A673 (cell line): ENCODE measurements at regions not wholly inside any gene's neighbourhood (a gene's known extent, or its start where the extent isn't known, plus 50 kb on each side); places are given as distances from the start of the nearest gene placed in this dataset.

Source experiments
- BruUV-seq: library from RNA; stranded (reverse); fragments of 400-500 nt; replicated peaks from 2 replicates; lab custom pipeline; 2021; lab: Mats Ljungman, UMichigan
- CTCF ChIA-PET: fragments of 300-600 bp; sonication (Branson Sonifier 250); formaldehyde crosslinking; loops from one replicate; lab custom pipeline; 2022; ENCODE audit warnings: antibody characterized with exemption; lab: Charles Lee
- POLR2A ChIA-PET: fragments of 300-600 bp; sonication (Branson Sonifier 250); formaldehyde crosslinking; loops from one replicate; lab custom pipeline; 2022; ENCODE audit warnings: antibody characterized with exemption; ENCODE audit not compliant: low non-redundant PET; lab: Charles Lee
- DNase-seq: peaks from one replicate; pipeline ENCODE4 v3.0.0-alpha.2; 2015; ENCODE audit warnings: low spot score
- H3K27ac ChIP-seq: fragments of 200-600 bp; sonication (generic); 2 replicates; pipeline ENCODE4 v1.5.1; 2016; ENCODE audit warnings: mixed run types, low read depth, mild to moderate bottlenecking, mixed read lengths, antibody characterized with exemption, low read length; ENCODE audit not compliant: poor library complexity, severe bottlenecking
- H3K27me3 ChIP-seq: fragments of 200-600 bp; sonication (generic); replicated peaks from 2 replicates; pipeline ENCODE4 v1.6.1; 2017; ENCODE audit warnings: mixed run types, low read depth, mild to moderate bottlenecking, mixed read lengths, antibody characterized with exemption, low read length; ENCODE audit not compliant: insufficient read depth, poor library complexity
- H3K36me3 ChIP-seq: fragments of 200-600 bp; sonication (generic); 2 replicates; pipeline ENCODE4 v1.6.1; 2016; ENCODE audit warnings: mixed run types, mild to moderate bottlenecking, mixed read lengths, antibody characterized with exemption, low read length; ENCODE audit not compliant: insufficient read depth, poor library complexity, severe bottlenecking
- H3K4me1 ChIP-seq: fragments of 200-600 bp; sonication (generic); 2 replicates; pipeline ENCODE4 v1.6.1; 2017; ENCODE audit warnings: mixed run types, mild to moderate bottlenecking, mixed read lengths, antibody characterized with exemption, low read length; ENCODE audit not compliant: insufficient read depth, poor library complexity, severe bottlenecking
- H3K4me3 ChIP-seq: fragments of 200-600 bp; sonication (generic); 2 replicates; pipeline ENCODE4 v1.5.1; 2016; ENCODE audit warnings: low read depth, mixed run types, mild to moderate bottlenecking, mixed read lengths, low read length; ENCODE audit not compliant: poor library complexity, severe bottlenecking
- H3K9me3 ChIP-seq: fragments of 200-600 bp; sonication (generic); 2 replicates; pipeline ENCODE4 v1.6.1; 2016; ENCODE audit warnings: mixed run types, low read depth, mild to moderate bottlenecking, mixed read lengths, antibody characterized with exemption, low read length; ENCODE audit not compliant: poor library complexity, severe bottlenecking
- CTCF ChIP-seq: fragments of 300-800, 200-600 bp; sonication (generic); conservative IDR thresholded peaks from 2 replicates; pipeline ENCODE4 v1.5.1; 2017; ENCODE audit warnings: low read depth, mild to moderate bottlenecking, antibody characterized with exemption, low read length, moderate library complexity, mixed read lengths
- EZH2 ChIP-seq: fragments of 200-600 bp; sonication (generic); IDR thresholded peaks from 2 replicates; pipeline ENCODE4 v1.6.1; 2017; ENCODE audit warnings: borderline replicate concordance, low read depth, mild to moderate bottlenecking, mixed read lengths, antibody characterized with exemption, low read length; ENCODE audit not compliant: poor library complexity, severe bottlenecking
- intact Hi-C: fragments of 100-400 bp; cut with micrococcal nuclease; formaldehyde crosslinking; loops from one replicate; pipeline ENCODE4 v1.10.0; 2022; ENCODE audit not compliant: unreplicated experiment

GRCh38 chr2:228263156-228263555 lies 81.7 kb upstream of the SPHKAP start:
- Histone ChIP-seq H3K27ac (no peak overlapping the region), H3K36me3 (no peaks in the 10 kb centered on the region), H3K9me3 (no peaks in the 10 kb centered on the region), H3K27me3 (no peaks in the 10 kb centered on the region), H3K4me3 (no peak overlapping the region), H3K4me1 (no peaks in the 10 kb centered on the region)
- TF ChIP-seq CTCF: no peak
- TF ChIP-seq EZH2: no peak
- CTCF ChIA-PET: no interaction called here
- POLR2A ChIA-PET: no interaction called here
- intact Hi-C loops: no loop called here
- no peak for DNase-seq
- BruUV-seq: no TSS peak

- Histone ChIP-seq H3K4me3 (no peak overlapping the region), H3K36me3 (no peaks in the 10 kb centered on the region), H3K4me1 (no peaks in the 10 kb centered on the region), H3K27me3 (no peaks in the 10 kb centered on the region), H3K9me3 (no peaks in the 10 kb centered on the region), H3K27ac (no peak overlapping the region)
- DNase-seq: no peak
- CTCF ChIA-PET: no interaction called here
- BruUV-seq: no TSS peak
- POLR2A ChIA-PET: no interaction called here
- intact Hi-C loops: no loop called here
- TF ChIP-seq EZH2: no peak
- TF ChIP-seq CTCF: no peak
Measured at GRCh38 chr2:228261546-228261945, 80.1 kb upstream of the SPHKAP start.

GRCh38 chr2:228257379-228257778 lies 75.9 kb upstream of the SPHKAP start:
- intact Hi-C loops: no loop called here
- no peak for DNase-seq

More at GRCh38 chr2:228257379-228257778, 75.9 kb upstream of the SPHKAP start:
- no TSS peak for BruUV-seq
- H3K36me3 ChIP-seq: no peaks in the 10 kb centered on the region
- ChIA-PET CTCF (no interaction called here), POLR2A (no interaction called here)
- no peak overlapping the region for H3K4me3 ChIP-seq
- H3K4me1 ChIP-seq: no peaks in the 10 kb centered on the region
- no peak overlapping the region for H3K27ac ChIP-seq
- H3K9me3 ChIP-seq: no peaks in the 10 kb centered on the region
- no peaks in the 10 kb centered on the region for H3K27me3 ChIP-seq
- TF ChIP-seq EZH2: no peak
- TF ChIP-seq CTCF: no peak
